HCT116 (cell line): ENCODE measurements at regions not wholly inside any gene's neighbourhood (a gene's known extent, or its start where the extent isn't known, plus 50 kb on each side); places are given as distances from the start of the nearest gene placed in this dataset.

ENCODE experiments used
- ATAC-seq: fragments of 200-7000 bp; cut with Tn5 transposase; 2 replicates; pipeline ENCODE4 v1.9.1; 2020; ENCODE audit warnings: mild to moderate bottlenecking, moderate library complexity
- BruUV-seq: library from RNA; stranded (reverse); fragments of 400-500 nt; replicated peaks from 2 replicates; lab custom pipeline; 2021; lab: Mats Ljungman, UMichigan
- CTCF ChIA-PET: fragments of 300-600 bp; sonication (Branson Sonifier 250); formaldehyde crosslinking; loops from one replicate; lab custom pipeline; 2021; ENCODE audit warnings: antibody characterized with exemption; lab: Charles Lee
- POLR2A ChIA-PET: fragments of 300-600, 350-600 bp; sonication (Branson Sonifier 250); formaldehyde crosslinking; loops from one replicate; lab custom pipeline; 2021; ENCODE audit warnings: antibody characterized with exemption; lab: Charles Lee
- RAD21 ChIA-PET, 2 experiments: fragments of 300-600 bp; sonication (Branson Sonifier 250); formaldehyde crosslinking; loops; one replicate each; lab custom pipeline; 2023; ENCODE audit warnings: low total read pairs in 2 of 2; ENCODE audit not compliant: uncharacterized antibody in 2 of 2, unreplicated experiment in 2 of 2, low non-redundant PET in 1 of 2; lab: Charles Lee
- DNase-seq: peaks from one replicate; pipeline ENCODE4 v3.0.0-alpha.2; 2010; ENCODE audit warnings: low read depth, low spot score
- H2AFZ ChIP-seq: fragments of 200-600 bp; shearing (Covaris generic), sonication (generic); 2 replicates; pipeline ENCODE4 v1.6.1; 2017; ENCODE audit warnings: low read depth, mixed run types, mixed read lengths, antibody characterized with exemption, low read length; ENCODE audit not compliant: poor library complexity, severe bottlenecking
- H3K27ac ChIP-seq: 2 replicates; pipeline ENCODE4 v1.5.1; 2012; ENCODE audit warnings: low read depth, low read length
- H3K27me3 ChIP-seq: fragments of 200-600 bp; sonication (generic); 2 replicates; pipeline ENCODE4 v1.6.1; 2016; ENCODE audit warnings: mixed run types, low read length, mixed read lengths; ENCODE audit not compliant: insufficient read depth
- H3K36me3 ChIP-seq, 2 experiments: fragments of 200-500 bp in 1 of 2; fragments of 200-600 bp in 1 of 2; sonication (Bioruptor generic) in 1 of 2; sonication (generic) in 1 of 2; 2 replicates each; pipeline versions ENCODE4 v1.5.1 to v1.6.1; 2014 to 2016; ENCODE audit warnings: low read length in 2 of 2, inconsistent platforms in 1 of 2, mixed read lengths in 1 of 2, mixed run types in 1 of 2; ENCODE audit not compliant: insufficient read depth in 2 of 2, control insufficient read depth in 1 of 2
- H3K4me1 ChIP-seq, 2 experiments: fragments of 200-600 bp in 1 of 2; sonication (generic) in 1 of 2; 2 replicates each; pipeline versions ENCODE4 v1.5.1 to v1.6.1; 2012 to 2017; ENCODE audit warnings: low read length in 2 of 2, inconsistent platforms in 1 of 2, mild to moderate bottlenecking in 1 of 2, mixed read lengths in 1 of 2, mixed run types in 1 of 2, moderate library complexity in 1 of 2; ENCODE audit not compliant: insufficient read depth in 2 of 2, control insufficient read depth in 1 of 2
- H3K4me2 ChIP-seq: fragments of 200-600 bp; sonication (generic); 2 replicates; pipeline ENCODE4 v1.6.1; 2017; ENCODE audit warnings: mixed run types, low read length, mixed read lengths
- H3K4me3 ChIP-seq, 2 experiments: fragments of 200-600 bp in 1 of 2; sonication (generic) in 1 of 2; replicated peaks in 1 of 2; 2 replicates each; pipeline ENCODE4 v1.5.1; 2011 to 2016; ENCODE audit warnings: low read length in 2 of 2, control low read depth in 1 of 2, low read depth in 1 of 2, mild to moderate bottlenecking in 1 of 2, mixed read lengths in 1 of 2, mixed run types in 1 of 2
- H3K79me2 ChIP-seq: fragments of 200-600 bp; sonication (generic); 2 replicates; pipeline ENCODE4 v1.6.1; 2017; ENCODE audit warnings: mild to moderate bottlenecking, mixed run types, low read length, moderate library complexity, mixed read lengths; ENCODE audit not compliant: insufficient read depth
- H3K9ac ChIP-seq: fragments of 200-600 bp; sonication (generic); 2 replicates; pipeline ENCODE4 v1.6.1; 2016; ENCODE audit warnings: low read length, mixed read lengths
- H3K9me2 ChIP-seq: fragments of 200-600 bp; sonication (generic), shearing (Covaris generic); 2 replicates; pipeline ENCODE4 v1.6.1; 2017; ENCODE audit warnings: mixed run types, mild to moderate bottlenecking, moderate library complexity; ENCODE audit not compliant: insufficient read depth
- H3K9me3 ChIP-seq, 2 experiments: fragments of 200-500 bp in 1 of 2; fragments of 200-600 bp in 1 of 2; sonication (Bioruptor generic) in 1 of 2; sonication (generic) in 1 of 2; 2 replicates each; pipeline ENCODE4 v1.6.1; 2014 to 2017; ENCODE audit warnings: low read length in 2 of 2, mixed read lengths in 2 of 2, inconsistent platforms in 1 of 2, low read depth in 1 of 2, mild to moderate bottlenecking in 1 of 2, mixed run types in 1 of 2, moderate library complexity in 1 of 2; ENCODE audit not compliant: control insufficient read depth in 1 of 2, insufficient read depth in 1 of 2
- H4K20me1 ChIP-seq: fragments of 200-600 bp; sonication (generic), shearing (Covaris generic); 2 replicates; pipeline ENCODE4 v1.6.1; 2017; ENCODE audit warnings: mixed run types, mild to moderate bottlenecking, moderate library complexity; ENCODE audit not compliant: insufficient read depth
- ATF3 ChIP-seq: IDR thresholded peaks from 2 replicates; pipeline ENCODE4 v1.6.1; 2012
- CEBPB ChIP-seq: IDR thresholded peaks from 2 replicates; pipeline ENCODE4 v1.6.1; 2012; ENCODE audit warnings: low read depth
- EGR1 ChIP-seq: IDR thresholded peaks from 2 replicates; pipeline ENCODE4 v1.6.1; 2012; ENCODE audit warnings: low read depth
- EZH2 ChIP-seq: fragments of 200-600 bp; sonication (generic); IDR thresholded peaks from 2 replicates; pipeline ENCODE4 v1.6.1; 2017; ENCODE audit warnings: antibody characterized with exemption, mixed run types
- RAD21 ChIP-seq: IDR thresholded peaks from 2 replicates; pipeline ENCODE4 v1.6.1; 2012; ENCODE audit warnings: low read depth, mild to moderate bottlenecking
- REST ChIP-seq: IDR thresholded peaks from 2 replicates; pipeline ENCODE4 v1.6.1; 2012; ENCODE audit warnings: low read depth
- SRF ChIP-seq: IDR thresholded peaks from 2 replicates; pipeline ENCODE4 v1.6.1; 2012; ENCODE audit warnings: low read depth
- TCF7L2 ChIP-seq: IDR thresholded peaks from 2 replicates; pipeline ENCODE4 v1.7.0; 2011; ENCODE audit warnings: borderline replicate concordance, inconsistent platforms; ENCODE audit not compliant: insufficient read depth, insufficient read length; ENCODE audit errors: extremely low read depth
- ZBTB33 ChIP-seq: IDR thresholded peaks from 2 replicates; pipeline ENCODE4 v1.6.1; 2011; ENCODE audit warnings: mild to moderate bottlenecking, low read length, moderate library complexity; ENCODE audit not compliant: insufficient replicate concordance; ENCODE audit errors: extremely low read depth
- ZNF274 ChIP-seq: fragments of 200-500 bp; sonication (Bioruptor generic); IDR thresholded peaks from 2 replicates; pipeline ENCODE4 v1.6.1; 2014; ENCODE audit warnings: mild to moderate bottlenecking, low read depth, low read length, inconsistent platforms
- intact Hi-C: fragments of 100-400 bp; cut with micrococcal nuclease; formaldehyde crosslinking; loops from 2 replicates; pipeline ENCODE4 v1.10.0; 2022

DNA sequence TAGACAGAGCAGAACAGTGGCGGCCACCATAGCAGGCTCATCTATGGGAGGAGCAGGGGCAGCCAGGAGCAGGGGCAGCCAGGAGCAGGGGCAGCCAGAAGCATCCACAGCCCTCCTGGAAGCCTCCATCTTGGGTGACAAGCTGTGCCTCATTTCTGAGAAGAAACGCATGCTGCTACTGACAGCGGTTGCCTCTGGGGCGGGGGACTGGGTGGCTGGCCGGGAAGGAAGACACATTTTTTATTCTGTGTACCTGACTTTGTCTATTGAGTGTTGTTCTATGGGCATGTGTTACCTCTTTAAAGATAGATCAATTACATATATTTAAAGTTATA, 71.5 kb upstream of the KLF13 start:
- ChIA-PET CTCF (no interaction called here), POLR2A (no interaction called here), RAD21 (no interaction called here)
- Histone ChIP-seq H3K27ac (no peak overlapping the region), H4K20me1 (no peaks in the 10 kb centered on the region), H3K4me1 (no peaks in the 10 kb centered on the region), H3K9ac (no peak overlapping the region), H2AFZ (no peak overlapping the region), H3K4me3 (no peak overlapping the region), H3K36me3 (no peaks in the 10 kb centered on the region), H3K9me3 (no peaks in the 10 kb centered on the region), H3K79me2 (no peaks in the 10 kb centered on the region), H3K9me2 (no peaks in the 10 kb centered on the region), H3K4me2 (no peak overlapping the region), H3K27me3 (peaks cover 3% of the 10 kb centered on the region; the same call in 1 of the 2 replicates)
- ATAC-seq (no peak), DNase-seq (no peak)
- intact Hi-C loops, result no loop called here
- no TSS peak for BruUV-seq
- TF ChIP-seq ATF3, result no peak
- TF ChIP-seq ZBTB33, result no peak
- no peak for TF ChIP-seq TCF7L2
- no peak for TF ChIP-seq EZH2
- TF ChIP-seq RAD21, result no peak

DNA sequence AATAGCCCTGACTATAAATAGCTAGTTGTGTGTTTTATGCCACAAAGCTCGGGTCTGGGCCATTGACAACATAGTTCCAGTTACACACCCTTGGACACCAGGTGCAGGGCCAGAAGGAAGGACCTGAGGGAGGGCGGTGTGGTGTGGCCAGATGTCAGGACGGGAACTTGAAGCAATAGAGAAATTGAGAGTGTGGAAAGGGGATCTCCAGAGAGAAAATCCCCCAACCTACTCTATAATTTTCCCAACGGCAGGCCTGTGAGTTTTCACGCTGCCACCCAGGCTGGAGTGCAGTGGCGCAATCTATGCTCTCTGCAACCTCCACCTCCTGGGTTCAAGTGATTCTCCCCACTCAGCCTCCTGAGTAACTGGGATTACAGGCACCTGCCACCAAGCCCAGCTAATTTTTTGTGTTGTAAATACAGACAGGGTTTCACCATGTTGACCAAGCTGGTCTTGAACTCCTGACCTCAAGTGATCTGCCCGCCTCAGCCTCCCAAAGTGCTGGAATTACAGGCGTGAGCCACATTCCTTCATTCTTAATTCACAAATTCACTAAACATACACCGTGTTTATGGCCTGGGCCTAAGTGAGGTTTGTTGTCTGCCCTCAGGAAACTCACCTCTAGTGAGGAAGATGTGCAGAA, 70.8 kb upstream of the KLF13 start:
- no TSS peak for BruUV-seq
- ChIA-PET CTCF (no interaction called here), RAD21 (no interaction called here), POLR2A (no interaction called here)
- Histone ChIP-seq H3K9ac (no peak overlapping the region), H4K20me1 (no peaks in the 10 kb centered on the region), H3K79me2 (no peaks in the 10 kb centered on the region), H3K4me1 (no peaks in the 10 kb centered on the region), H3K9me3 (no peaks in the 10 kb centered on the region), H3K4me3 (no peak overlapping the region), H2AFZ (no peak overlapping the region), H3K4me2 (no peak overlapping the region), H3K27me3 (peaks cover 3% of the 10 kb centered on the region; the same call in 1 of the 2 replicates), H3K36me3 (no peaks in the 10 kb centered on the region), H3K9me2 (no peaks in the 10 kb centered on the region), H3K27ac (no peak overlapping the region)
- intact Hi-C loops, result no loop called here
- ATAC-seq (no peak), DNase-seq (no peak)
- TF ChIP-seq REST (no peak), CEBPB (no peak), SRF (no peak), ZNF274 (no peak), ZBTB33 (no peak), EGR1 (no peak)
